Medulla oblongata (tissue), 1 donor: ENCODE measurements at regions not wholly inside any gene's neighbourhood (a gene's known extent, or its start where the extent isn't known, plus 50 kb on each side); places are given as distances from the start of the nearest gene placed in this dataset.

ENCODE experiments used
- DNase-seq: peaks from one replicate; pipeline ENCODE4 v3.0.0-alpha.2; 2015; ENCODE audit errors: extremely low spot score

- DNase-seq = no peak
Measured at GRCh38 chr18:41357708-41358107, 597.3 kb upstream of the PIK3C3 start.

GRCh38 chr18:41353777-41354528, 601.1 kb upstream of the PIK3C3 start:
- DNase-seq = no peak

GRCh38 chr18:41351430-41351829, 603.6 kb upstream of the PIK3C3 start:
- DNase-seq = no peak

GRCh38 chr18:41347057-41347456, 608.0 kb upstream of the PIK3C3 start:
- no peak for DNase-seq

- no peak for DNase-seq
Measured at GRCh38 chr18:41343808-41344207, 611.2 kb upstream of the PIK3C3 start.

GRCh38 chr18:41338341-41338740, 616.7 kb upstream of the PIK3C3 start:
- no peak for DNase-seq

GRCh38 chr18:41331661-41332060, 623.4 kb upstream of the PIK3C3 start:
- DNase-seq = no peak

GRCh38 chr18:41326311-41326710, 628.7 kb upstream of the PIK3C3 start:
- no peak for DNase-seq

- no peak for DNase-seq
Measured at GRCh38 chr18:41324934-41325333, 630.1 kb upstream of the PIK3C3 start.

- DNase-seq = no peak
Measured at GRCh38 chr18:41324020-41324791, 630.8 kb upstream of the PIK3C3 start.

GRCh38 chr18:41323044-41323443, 632.0 kb upstream of the PIK3C3 start:
- DNase-seq = no peak

- no peak for DNase-seq
Measured at GRCh38 chr18:41320100-41320499, 634.9 kb upstream of the PIK3C3 start.

GRCh38 chr18:41315134-41315533, 639.9 kb upstream of the PIK3C3 start:
- no peak for DNase-seq

- no peak for DNase-seq
Measured at GRCh38 chr18:41311571-41312547, 643.2 kb upstream of the PIK3C3 start.

- DNase-seq = no peak
Measured at GRCh38 chr18:41297740-41298139, 657.3 kb upstream of the PIK3C3 start.

GRCh38 chr18:41269294-41269693, 685.7 kb upstream of the PIK3C3 start:
- DNase-seq = no peak

GRCh38 chr18:41268271-41268670, 686.8 kb upstream of the PIK3C3 start:
- no peak for DNase-seq

GRCh38 chr18:41266616-41267015, 688.4 kb upstream of the PIK3C3 start:
- no peak for DNase-seq

- no peak for DNase-seq
Measured at GRCh38 chr18:41266204-41266603, 688.8 kb upstream of the PIK3C3 start.

- no peak for DNase-seq
Measured at GRCh38 chr18:41265047-41265446, 690.0 kb upstream of the PIK3C3 start.

GRCh38 chr18:41263956-41264355, 691.1 kb upstream of the PIK3C3 start:
- no peak for DNase-seq

GRCh38 chr18:41262688-41263087, 692.3 kb upstream of the PIK3C3 start:
- DNase-seq = no peak
